KMS-11 (cell line): ENCODE measurements at regions not wholly inside any gene's neighbourhood (a gene's known extent, or its start where the extent isn't known, plus 50 kb on each side); places are given as distances from the start of the nearest gene placed in this dataset.

Source experiments
- H2AFZ ChIP-seq: fragments of 200-600 bp; sonication (generic); 2 replicates; pipeline ENCODE4 v1.6.1; 2016; ENCODE audit warnings: antibody characterized with exemption, mixed run types, low read depth
- H3K27ac ChIP-seq: fragments of 200-600 bp; sonication (generic); 2 replicates; pipeline ENCODE4 v1.6.1; 2016; ENCODE audit warnings: mild to moderate bottlenecking, mixed run types
- H3K27me3 ChIP-seq: fragments of 200-600 bp; sonication (generic); 2 replicates; pipeline ENCODE4 v1.6.1; 2017; ENCODE audit warnings: mild to moderate bottlenecking, low read depth, mixed run types, moderate library complexity; ENCODE audit not compliant: insufficient read depth
- H3K36me3 ChIP-seq: fragments of 200-600 bp; sonication (generic); 2 replicates; pipeline ENCODE4 v1.6.1; 2017; ENCODE audit warnings: mild to moderate bottlenecking, mixed run types; ENCODE audit not compliant: insufficient read depth
- H3K4me1 ChIP-seq: fragments of 200-600 bp; sonication (generic); 2 replicates; pipeline ENCODE4 v1.6.1; 2016; ENCODE audit warnings: mild to moderate bottlenecking, low read depth, mixed run types; ENCODE audit not compliant: poor library complexity, severe bottlenecking
- H3K4me2 ChIP-seq: fragments of 200-600 bp; sonication (generic); 2 replicates; pipeline ENCODE4 v1.7.0; 2016; ENCODE audit warnings: mild to moderate bottlenecking, mixed run types
- H3K4me3 ChIP-seq: fragments of 200-600 bp; sonication (generic); IDR thresholded peaks from 2 replicates; pipeline ENCODE4 v1.6.1; 2017; ENCODE audit warnings: low read depth, low read length, mixed read lengths; ENCODE audit not compliant: insufficient read depth
- H3K79me2 ChIP-seq: fragments of 200-600 bp; sonication (generic); 2 replicates; pipeline ENCODE4 v1.6.1; 2016; ENCODE audit warnings: low read depth, mixed run types; ENCODE audit not compliant: insufficient read depth
- H3K9ac ChIP-seq: fragments of 200-600 bp; sonication (generic); 2 replicates; pipeline ENCODE4 v1.6.1; 2016; ENCODE audit warnings: mild to moderate bottlenecking, mixed run types
- H4K20me1 ChIP-seq: fragments of 200-600 bp; sonication (generic); 2 replicates; pipeline ENCODE4 v1.6.1; 2016; ENCODE audit warnings: mild to moderate bottlenecking, mixed run types; ENCODE audit not compliant: insufficient read depth
- TF ChIP-seq, protein P1 (sequence below): fragments of 200-600 bp; sonication (generic); conservative IDR thresholded peaks from 2 replicates; pipeline ENCODE4 v1.6.1; 2017; ENCODE audit warnings: low read depth, mild to moderate bottlenecking, antibody characterized with exemption, low read length, moderate library complexity, mixed read lengths

GRCh38 chr20:48049171-48049570 lies 263.9 kb upstream of the SULF2 start:
- Histone ChIP-seq H3K4me2 (no peak overlapping the region), H3K9ac (no peak overlapping the region), H4K20me1 (no peaks in the 10 kb centered on the region), H3K79me2 (no peaks in the 10 kb centered on the region), H3K36me3 (no peaks in the 10 kb centered on the region), H3K27me3 (peaks cover 5% of the 10 kb centered on the region; the same call in 1 of the 2 replicates), H2AFZ (no peak overlapping the region), H3K27ac (no peak overlapping the region), H3K4me1 (no peaks in the 10 kb centered on the region), H3K4me3 (no peak overlapping the region)
- TF ChIP-seq, protein P1, sequence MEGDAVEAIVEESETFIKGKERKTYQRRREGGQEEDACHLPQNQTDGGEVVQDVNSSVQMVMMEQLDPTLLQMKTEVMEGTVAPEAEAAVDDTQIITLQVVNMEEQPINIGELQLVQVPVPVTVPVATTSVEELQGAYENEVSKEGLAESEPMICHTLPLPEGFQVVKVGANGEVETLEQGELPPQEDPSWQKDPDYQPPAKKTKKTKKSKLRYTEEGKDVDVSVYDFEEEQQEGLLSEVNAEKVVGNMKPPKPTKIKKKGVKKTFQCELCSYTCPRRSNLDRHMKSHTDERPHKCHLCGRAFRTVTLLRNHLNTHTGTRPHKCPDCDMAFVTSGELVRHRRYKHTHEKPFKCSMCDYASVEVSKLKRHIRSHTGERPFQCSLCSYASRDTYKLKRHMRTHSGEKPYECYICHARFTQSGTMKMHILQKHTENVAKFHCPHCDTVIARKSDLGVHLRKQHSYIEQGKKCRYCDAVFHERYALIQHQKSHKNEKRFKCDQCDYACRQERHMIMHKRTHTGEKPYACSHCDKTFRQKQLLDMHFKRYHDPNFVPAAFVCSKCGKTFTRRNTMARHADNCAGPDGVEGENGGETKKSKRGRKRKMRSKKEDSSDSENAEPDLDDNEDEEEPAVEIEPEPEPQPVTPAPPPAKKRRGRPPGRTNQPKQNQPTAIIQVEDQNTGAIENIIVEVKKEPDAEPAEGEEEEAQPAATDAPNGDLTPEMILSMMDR, result no peak

DNA sequence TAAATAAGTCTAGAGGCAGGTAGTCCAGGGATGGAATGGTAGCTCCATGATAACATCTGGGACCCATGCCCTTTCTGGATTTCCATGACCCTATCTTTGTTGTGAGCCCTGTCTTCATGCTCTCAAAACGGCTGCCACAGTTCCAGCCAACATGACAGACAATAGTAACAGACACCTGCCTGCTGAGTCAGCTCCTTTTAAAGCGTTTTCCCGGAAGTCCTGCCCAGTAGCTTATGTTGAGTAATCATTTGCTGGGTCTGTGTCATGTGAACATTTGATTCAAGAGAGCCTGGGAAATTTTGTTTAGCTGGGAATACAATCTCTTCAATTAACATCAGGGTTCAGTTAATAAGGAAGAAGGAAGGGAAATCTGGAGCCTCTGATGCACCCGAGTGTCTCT lies 262.2 kb upstream of the SULF2 start:
- no peak overlapping the region for H3K4me2 ChIP-seq
- TF ChIP-seq, protein P1, result no peak
- no peaks in the 10 kb centered on the region for H4K20me1 ChIP-seq
- no peaks in the 10 kb centered on the region for H3K4me1 ChIP-seq
- H3K9ac ChIP-seq, result no peak overlapping the region
- H2AFZ ChIP-seq, result no peak overlapping the region
- no peaks in the 10 kb centered on the region for H3K36me3 ChIP-seq
- H3K27me3 ChIP-seq, result peaks cover 8% of the 10 kb centered on the region; the same call in 1 of the 2 replicates
- H3K4me3 ChIP-seq, result no peak overlapping the region
- H3K79me2 ChIP-seq, result no peaks in the 10 kb centered on the region
- no peak overlapping the region for H3K27ac ChIP-seq

DNA sequence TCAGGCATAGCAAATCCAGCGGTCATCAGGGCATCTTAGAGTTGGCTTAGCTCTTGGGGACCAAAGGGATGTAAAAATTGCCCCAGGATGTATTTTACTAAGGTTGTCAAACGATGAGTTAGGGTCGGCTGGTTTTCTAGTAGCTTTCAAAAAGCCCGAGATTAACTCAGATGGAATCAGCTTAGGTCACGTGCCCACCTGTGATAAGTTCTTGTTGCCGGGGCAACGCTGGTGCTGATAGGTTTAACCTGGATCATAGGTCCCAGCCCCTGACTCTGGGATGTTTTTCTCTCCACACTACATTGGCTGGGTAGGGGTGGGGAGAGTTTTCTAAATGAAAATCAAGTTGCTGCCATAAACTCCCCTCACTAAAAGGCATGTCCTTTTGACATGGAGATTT lies 257.3 kb upstream of the SULF2 start:
- H3K79me2 ChIP-seq, result no peaks in the 10 kb centered on the region
- no peak overlapping the region for H3K4me2 ChIP-seq
- no peak overlapping the region for H3K9ac ChIP-seq
- H4K20me1 ChIP-seq, result no peaks in the 10 kb centered on the region
- H2AFZ ChIP-seq, result no peak overlapping the region
- H3K27ac ChIP-seq, result no peak overlapping the region
- TF ChIP-seq, protein P1, result no peak
- peaks cover 28% of the 10 kb centered on the region; the same call in 1 of the 2 replicates for H3K27me3 ChIP-seq
- H3K4me1 ChIP-seq, result no peaks in the 10 kb centered on the region
- no peaks in the 10 kb centered on the region for H3K36me3 ChIP-seq
- no peak overlapping the region for H3K4me3 ChIP-seq

GRCh38 chr20:48041078-48041780 lies 255.9 kb upstream of the SULF2 start:
- Histone ChIP-seq H3K9ac (no peak overlapping the region), H3K4me1 (no peaks in the 10 kb centered on the region), H2AFZ (no peak overlapping the region), H3K4me2 (no peak overlapping the region), H3K27me3 (peaks cover 25% of the 10 kb centered on the region; the same call in 1 of the 2 replicates), H3K36me3 (no peaks in the 10 kb centered on the region), H3K79me2 (no peaks in the 10 kb centered on the region), H4K20me1 (no peaks in the 10 kb centered on the region), H3K4me3 (no peak overlapping the region), H3K27ac (no peak overlapping the region)
- TF ChIP-seq, protein P1, result no peak
